Kidney epithelial cell (primary cell): ENCODE measurements at regions not wholly inside any gene's neighbourhood (a gene's known extent, or its start where the extent isn't known, plus 50 kb on each side); places are given as distances from the start of the nearest gene placed in this dataset.

Experiments
- DNase-seq: peaks from one replicate; pipeline ENCODE4 v3.0.0-alpha.2; 2010; ENCODE audit warnings: low read depth
- H3K27me3 ChIP-seq: 2 replicates; pipeline ENCODE4 v1.6.0; 2011; ENCODE audit warnings: low read length; ENCODE audit not compliant: control insufficient read depth, insufficient read depth
- H3K36me3 ChIP-seq: 2 replicates; pipeline ENCODE4 v1.5.1; 2011; ENCODE audit warnings: low read length; ENCODE audit not compliant: control insufficient read depth, insufficient read depth
- H3K4me3 ChIP-seq: 2 replicates; pipeline ENCODE4 v1.5.1; 2011; ENCODE audit warnings: low read depth, mild to moderate bottlenecking, control low read depth, low read length
- CTCF ChIP-seq: IDR thresholded peaks from 2 replicates; pipeline ENCODE4 v1.5.1; 2011; ENCODE audit warnings: mild to moderate bottlenecking, moderate library complexity, low read length, control low read depth, inconsistent platforms; ENCODE audit not compliant: insufficient read depth, poor library complexity, severe bottlenecking

- no peak for DNase-seq
- Histone ChIP-seq H3K4me3 (no peak overlapping the region), H3K27me3 (no peaks in the 10 kb centered on the region), H3K36me3 (no peaks in the 10 kb centered on the region)
- TF ChIP-seq CTCF, result no peak
These were observed 337.5 kb downstream of the EPHA7 start for GRCh38 chr6:93081901-93082300.

DNA sequence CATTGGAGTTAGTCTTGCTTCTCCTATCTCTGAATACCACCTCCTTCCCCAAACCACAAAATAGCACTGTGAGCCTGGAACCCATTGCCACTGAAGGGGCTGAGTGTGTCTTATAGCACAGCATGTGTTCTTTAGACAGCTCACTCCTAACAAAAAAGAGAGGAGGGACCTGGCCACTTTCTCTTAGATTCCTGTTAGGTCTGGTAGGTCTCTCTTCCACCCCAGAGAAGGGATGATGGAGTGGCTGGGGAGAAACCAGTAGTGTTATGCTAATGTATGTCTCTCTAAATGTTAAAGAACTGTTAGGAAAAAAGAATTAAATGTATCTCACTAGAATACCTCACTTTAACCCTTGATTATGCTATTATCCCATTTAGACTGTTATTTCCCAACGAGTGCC, 340.3 kb downstream of the EPHA7 start:
- Histone ChIP-seq H3K36me3 (no peaks in the 10 kb centered on the region), H3K27me3 (no peaks in the 10 kb centered on the region), H3K4me3 (no peak overlapping the region)
- DNase-seq, result no peak
- no peak for TF ChIP-seq CTCF

- TF ChIP-seq CTCF, result no peak
- no peak for DNase-seq
These were observed 345.5 kb downstream of the EPHA7 start for GRCh38 chr6:93073811-93074210.

GRCh38 chr6:93069856-93070255, 349.5 kb downstream of the EPHA7 start:
- H3K4me3 ChIP-seq, result no peak overlapping the region
- no peak for DNase-seq
- TF ChIP-seq CTCF, result no peak
- H3K27me3 ChIP-seq, result no peaks in the 10 kb centered on the region
- H3K36me3 ChIP-seq, result no peaks in the 10 kb centered on the region

More at GRCh38 chr6:93073811-93074210, 345.5 kb downstream of the EPHA7 start:
- no peak overlapping the region for H3K4me3 ChIP-seq
- no peaks in the 10 kb centered on the region for H3K27me3 ChIP-seq
- H3K36me3 ChIP-seq, result no peaks in the 10 kb centered on the region

DNA sequence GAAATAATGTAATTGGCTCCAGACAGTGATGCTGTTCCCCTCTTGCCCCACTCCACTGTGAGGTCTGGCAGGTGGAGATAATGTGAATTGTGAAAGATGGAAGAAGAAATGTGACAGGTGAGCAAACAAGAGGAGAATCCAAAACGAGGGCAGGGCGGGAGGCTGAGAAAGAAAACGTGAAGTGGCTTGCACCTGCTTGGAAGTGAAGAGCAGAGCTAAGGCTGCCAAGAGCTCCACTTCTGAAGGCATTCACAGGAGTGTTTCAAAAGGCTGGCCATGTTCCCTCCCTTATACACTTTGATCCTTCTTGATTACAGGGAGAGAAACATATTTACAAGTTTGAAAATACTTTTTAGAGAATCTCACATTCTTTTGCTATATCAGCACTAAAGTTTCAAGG, 359.4 kb downstream of the EPHA7 start:
- no peak overlapping the region for H3K4me3 ChIP-seq
- H3K27me3 ChIP-seq, result no peaks in the 10 kb centered on the region
- TF ChIP-seq CTCF, result no peak

GRCh38 chr6:93057584-93057983, 361.8 kb downstream of the EPHA7 start:
- no peak for TF ChIP-seq CTCF
- Histone ChIP-seq H3K4me3 (no peak overlapping the region), H3K27me3 (no peaks in the 10 kb centered on the region), H3K36me3 (no peaks in the 10 kb centered on the region)
- DNase-seq, result no peak

More for the DNA sequence above, 359.4 kb downstream of the EPHA7 start:
- no peaks in the 10 kb centered on the region for H3K36me3 ChIP-seq
- no peak for DNase-seq
